Fibroblast of lung (primary cell): ENCODE measurements at regions not wholly inside any gene's neighbourhood (a gene's known extent, or its start where the extent isn't known, plus 50 kb on each side); places are given as distances from the start of the nearest gene placed in this dataset.

Experiments used
- DNase-seq, 2 donors: peaks; one replicate each; pipeline versions ENCODE4 v3.0.0 to v3.0.0-alpha.2; 2010; ENCODE audit warnings: low read depth in 2 of 2
- H2AFZ ChIP-seq: 2 replicates; pipeline ENCODE4 v1.5.1; 2012; ENCODE audit warnings: low read length, control low read depth, inconsistent platforms
- H3K27ac ChIP-seq: 2 replicates; pipeline ENCODE4 v1.5.1; 2011; ENCODE audit warnings: low read length, control low read depth; ENCODE audit not compliant: insufficient read depth
- H3K27me3 ChIP-seq: 2 replicates; pipeline ENCODE4 v1.5.1; 2011; ENCODE audit warnings: mild to moderate bottlenecking, low read length; ENCODE audit not compliant: control insufficient read depth, insufficient read depth
- H3K36me3 ChIP-seq: 2 replicates; pipeline ENCODE4 v1.5.1; 2011; ENCODE audit warnings: low read length; ENCODE audit not compliant: control insufficient read depth, insufficient read depth
- H3K4me1 ChIP-seq: 2 replicates; pipeline ENCODE4 v1.5.1; 2011; ENCODE audit warnings: low read length; ENCODE audit not compliant: control insufficient read depth, insufficient read depth; ENCODE audit errors: extremely low read depth
- H3K4me2 ChIP-seq: 2 replicates; pipeline ENCODE4 v1.5.1; 2011; ENCODE audit warnings: low read length, control low read depth; ENCODE audit not compliant: insufficient read depth; ENCODE audit errors: extremely low read depth
- H3K4me3 ChIP-seq, 4 experiments: fragments of 200-600 bp in 1 of 4; sonication (generic) in 1 of 4; replicated peaks in 1 of 4; 2 replicates each; pipeline ENCODE4 v1.5.1; 2011 to 2016; ENCODE audit warnings: low read length in 4 of 4, low read depth in 3 of 4, mild to moderate bottlenecking in 3 of 4, control low read depth in 2 of 4, inconsistent platforms in 1 of 4, mixed read lengths in 1 of 4; ENCODE audit not compliant: insufficient read depth in 1 of 4; ENCODE audit errors: control extremely low read depth in 1 of 4
- H3K79me2 ChIP-seq: 2 replicates; pipeline ENCODE4 v1.5.1; 2012; ENCODE audit warnings: mild to moderate bottlenecking, low read length, inconsistent platforms; ENCODE audit not compliant: control insufficient read depth, insufficient read depth
- H3K9ac ChIP-seq: 2 replicates; pipeline ENCODE4 v1.5.1; 2011; ENCODE audit warnings: mild to moderate bottlenecking, low read length, control low read depth; ENCODE audit not compliant: insufficient read depth
- H3K9me3 ChIP-seq: 2 replicates; pipeline ENCODE4 v1.5.1; 2012; ENCODE audit warnings: low read depth, low read length; ENCODE audit not compliant: control insufficient read depth, insufficient read depth
- H4K20me1 ChIP-seq: 2 replicates; pipeline ENCODE4 v1.5.1; 2011; ENCODE audit warnings: low read length; ENCODE audit not compliant: control insufficient read depth, insufficient read depth; ENCODE audit errors: extremely low read depth
- CTCF ChIP-seq, 2 donors: IDR thresholded peaks in 1 of 2; conservative IDR thresholded peaks in 1 of 2; 1 replicate in 1 of 2; 2 replicates in 1 of 2; pipeline ENCODE4 v1.5.1; 2011 to 2012; ENCODE audit warnings: low read length in 2 of 2, control low read depth in 1 of 2, inconsistent platforms in 1 of 2, low read depth in 1 of 2, mild to moderate bottlenecking in 1 of 2
- EZH2 ChIP-seq: IDR thresholded peaks from 2 replicates; pipeline ENCODE4 v1.5.1; 2012; ENCODE audit warnings: low read length, control low read depth, mild to moderate bottlenecking; ENCODE audit errors: missing control alignments

- no peak overlapping the region for H3K4me3 ChIP-seq
- no peaks in the 10 kb centered on the region for H3K9me3 ChIP-seq
- H3K36me3 ChIP-seq: no peaks in the 10 kb centered on the region
- H3K27me3 ChIP-seq: no peaks in the 10 kb centered on the region
- H3K27ac ChIP-seq: no peak overlapping the region
- H3K4me2 ChIP-seq: no peak overlapping the region
- no peak for TF ChIP-seq EZH2
- no peak for TF ChIP-seq CTCF (conservative IDR thresholded peaks at IDR 0.05 in 1 of 2, IDR thresholded peaks at IDR 0.05 in 1 of 2; ENCODE audit: low read depth in 1 of 2, low read length in 2 of 2)
- H2AFZ ChIP-seq: no peak overlapping the region
- DNase-seq: peak in 1 of 2 donors; percentile 21
- H3K9ac ChIP-seq: no peak overlapping the region
- no peaks in the 10 kb centered on the region for H4K20me1 ChIP-seq
- H3K79me2 ChIP-seq: no peaks in the 10 kb centered on the region
- H3K4me1 ChIP-seq: no peaks in the 10 kb centered on the region
These were observed 50.9 kb upstream of the CD2AP start for GRCh38 chr6:47426524-47427302.

- Histone ChIP-seq H4K20me1 (no peaks in the 10 kb centered on the region), H3K27ac (no peak overlapping the region), H2AFZ (no peak overlapping the region), H3K4me3 (no peak overlapping the region), H3K79me2 (no peaks in the 10 kb centered on the region), H3K9ac (no peak overlapping the region), H3K4me1 (no peaks in the 10 kb centered on the region), H3K4me2 (no peak overlapping the region), H3K36me3 (no peaks in the 10 kb centered on the region), H3K27me3 (no peaks in the 10 kb centered on the region), H3K9me3 (no peaks in the 10 kb centered on the region)
- no peak for DNase-seq
- TF ChIP-seq CTCF (conservative IDR thresholded peaks at IDR 0.05 in 1 of 2, IDR thresholded peaks at IDR 0.05 in 1 of 2; ENCODE audit: low read depth in 1 of 2, low read length in 2 of 2): no peak
- no peak for TF ChIP-seq EZH2
These were observed 49.9 kb upstream of the CD2AP start for GRCh38 chr6:47427680-47428079.
